NCI-H82 treated with DMSO at 0.1 percent for 48 hours (cell line): ENCODE measurements at regions not wholly inside any gene's neighbourhood (a gene's known extent, or its start where the extent isn't known, plus 50 kb on each side); places are given as distances from the start of the nearest gene placed in this dataset.
A peak's percentile ranks its signal among the peaks of the same experiment; 100 is the strongest.
"Not testable (repeated sequence)": the region's sequence is repeated elsewhere in the genome, so short reads cannot be mapped to it uniquely, and the experiment has no call there.

Source experiments
- DNase-seq: peaks from one replicate; lab custom pipeline; 2025; ENCODE audit not compliant: unreplicated experiment; lab: John Stamatoyannopoulos, UW

GRCh38 chrX:128436397-128437103, 384.3 kb upstream of the ACTRT1 start:
- DNase-seq: no peak

- DNase-seq: no peak
These were observed 373.3 kb upstream of the ACTRT1 start for GRCh38 chrX:128425546-128425945.

GRCh38 chrX:128408842-128409241, 356.6 kb upstream of the ACTRT1 start:
- no peak for DNase-seq

GRCh38 chrX:128396601-128397000, 344.4 kb upstream of the ACTRT1 start:
- no peak for DNase-seq

GRCh38 chrX:128383846-128384245, 331.6 kb upstream of the ACTRT1 start:
- DNase-seq: not testable (repeated sequence)

GRCh38 chrX:128365492-128365891, 313.3 kb upstream of the ACTRT1 start:
- DNase-seq: no peak

- no peak for DNase-seq
These were observed 283.5 kb upstream of the ACTRT1 start for GRCh38 chrX:128335671-128336070.

GRCh38 chrX:128334821-128335220, 282.6 kb upstream of the ACTRT1 start:
- no peak for DNase-seq

- DNase-seq: no peak
These were observed 258.7 kb upstream of the ACTRT1 start for GRCh38 chrX:128310912-128311311.

GRCh38 chrX:128309311-128309710, 257.1 kb upstream of the ACTRT1 start:
- no peak for DNase-seq

- no peak for DNase-seq
These were observed 242.0 kb upstream of the ACTRT1 start for GRCh38 chrX:128294198-128294597.

- DNase-seq: no peak
These were observed 235.5 kb upstream of the ACTRT1 start for GRCh38 chrX:128287693-128288092.

- DNase-seq: no peak
These were observed 198.4 kb upstream of the ACTRT1 start for GRCh38 chrX:128250621-128251020.

GRCh38 chrX:128216364-128216763, 164.2 kb upstream of the ACTRT1 start:
- DNase-seq: no peak

GRCh38 chrX:128165884-128166408, 113.7 kb upstream of the ACTRT1 start:
- DNase-seq: no peak

- no peak for DNase-seq
These were observed 104.0 kb upstream of the ACTRT1 start for GRCh38 chrX:128156204-128156603.

- no peak for DNase-seq
These were observed 90.5 kb upstream of the ACTRT1 start for GRCh38 chrX:128142745-128143144.

- DNase-seq: peak; percentile 22
These were observed 54.4 kb upstream of the ACTRT1 start for GRCh38 chrX:128106630-128107029.

GRCh38 chrX:128105659-128106058, 53.5 kb upstream of the ACTRT1 start:
- DNase-seq: no peak
